ENCODE measurements at regions not wholly inside any gene's neighbourhood (a gene's known extent, or its start where the extent isn't known, plus 50 kb on each side); places are given as distances from the start of the nearest gene placed in this dataset.

DNA sequence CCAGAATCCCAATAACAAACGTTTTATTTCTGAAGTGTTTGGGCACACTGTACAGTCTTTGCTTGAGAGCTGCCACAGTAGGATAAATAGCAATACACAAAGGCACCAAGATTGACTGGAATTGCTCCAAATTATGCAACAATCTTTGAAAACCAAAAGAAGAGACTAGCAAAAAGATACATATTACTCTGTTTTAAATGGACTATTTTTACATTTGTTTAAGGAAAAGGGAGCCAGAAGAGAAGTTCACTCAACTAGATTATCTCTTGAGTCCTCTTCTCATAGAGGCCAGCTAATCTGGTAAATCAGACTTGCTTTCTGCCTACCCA is 385.0 kb upstream of the SLC30A5 start:
- no peak for TF ChIP-seq CTCF (IDR thresholded peaks at IDR 0.05)
- no peak for TF ChIP-seq ZFX (IDR thresholded peaks at IDR 0.05; ENCODE audit: borderline replicate concordance)
